Spleen (tissue), 11 donors: ENCODE measurements at regions not wholly inside any gene's neighbourhood (a gene's known extent, or its start where the extent isn't known, plus 50 kb on each side); places are given as distances from the start of the nearest gene placed in this dataset.

ENCODE experiments used
- DNase-seq: peaks from one replicate; pipeline ENCODE4 v3.0.0-alpha.2; 2020
- H3K27ac ChIP-seq, 8 donors: fragments of 200-600 bp; sonication (generic) in 7 of 8; 1 replicate in 4 of 8; 2 replicates in 4 of 8; pipeline versions ENCODE4 v1.5.0 to v1.8.0; 2016 to 2021; ENCODE audit warnings: inconsistent platforms in 4 of 8, mild to moderate bottlenecking in 4 of 8, moderate library complexity in 1 of 8
- H3K27me3 ChIP-seq, 7 donors: fragments of 200-600 bp; sonication (generic) in 6 of 7; replicated peaks in 1 of 7; 1 replicate in 4 of 7; 2 replicates in 3 of 7; pipeline versions ENCODE4 v1.5.0 to v1.8.0; 2016 to 2021; ENCODE audit warnings: inconsistent platforms in 3 of 7, mild to moderate bottlenecking in 1 of 7
- H3K36me3 ChIP-seq, 6 donors: fragments of 200-600 bp; sonication (generic) in 5 of 6; 1 replicate in 4 of 6; 2 replicates in 2 of 6; pipeline versions ENCODE4 v1.5.0 to v1.8.0; 2016 to 2021; ENCODE audit warnings: inconsistent platforms in 2 of 6
- H3K4me1 ChIP-seq, 6 donors: fragments of 200-600 bp; sonication (generic) in 5 of 6; 1 replicate in 3 of 6; 2 replicates in 3 of 6; pipeline versions ENCODE4 v1.5.0 to v1.8.0; 2016 to 2021; ENCODE audit warnings: inconsistent platforms in 3 of 6
- H3K4me3 ChIP-seq, 8 donors: fragments of 200-600 bp; sonication (generic) in 7 of 8; 1 replicate in 4 of 8; 2 replicates in 4 of 8; pipeline versions ENCODE4 v1.5.0 to v1.8.0; 2016 to 2021; ENCODE audit warnings: inconsistent platforms in 4 of 8, mild to moderate bottlenecking in 4 of 8, moderate library complexity in 2 of 8
- H3K9me3 ChIP-seq, 8 donors: fragments of 200-600 bp; sonication (generic) in 7 of 8; 1 replicate in 4 of 8; 2 replicates in 4 of 8; pipeline versions ENCODE4 v1.5.0 to v1.8.0; 2016 to 2021; ENCODE audit warnings: inconsistent platforms in 4 of 8
- POLR2A ChIP-seq, 3 donors: fragments of 450-650 bp; IDR thresholded peaks; one replicate each; pipeline ENCODE4 v1.5.1; 2017; ENCODE audit warnings: antibody characterized with exemption in 3 of 3, mild to moderate bottlenecking in 1 of 3
- POLR2AphosphoS5 ChIP-seq, 3 donors: sonication (generic); formaldehyde crosslinking; IDR thresholded peaks; one replicate each; pipeline ENCODE4 v1.5.1; 2017; ENCODE audit warnings: antibody characterized with exemption in 3 of 3
- WGBS, 5 donors: extraction: QIAGEN DNeasy Blood & Tissue Kit in 3 of 5; methylation state at CpG; one replicate each; pipeline versions ENCODE4 v1.1.5 to v1.1.7; 2013 to 2018; 5-methylcytosine and 5-hydroxymethylcytosine counted together
- intact Hi-C: fragments of 100-400 bp; cut with DNase I; formaldehyde crosslinking; loops from one replicate; pipeline ENCODE4 v1.15.0; 2023; ENCODE audit warnings: low total_unique reads
- TF ChIP-seq, protein P1 (sequence below), 11 experiments: fragments of 200-600 bp in 7 of 11; fragments of 450-650 bp in 4 of 11; sonication (generic) in 4 of 11; IDR thresholded peaks in 8 of 11; conservative IDR thresholded peaks in 3 of 11; 1 replicate in 7 of 11; 2 replicates in 4 of 11; pipeline versions ENCODE4 v1.4.0 to v1.8.0; 2016 to 2021; ENCODE audit warnings: antibody characterized with exemption in 11 of 11, inconsistent platforms in 4 of 11, mild to moderate bottlenecking in 1 of 11
- donor health status: healthy with polysubstance abuse.
- donor health status: DM: no; HTN: no; CAD: no; lungs with moderate emphysema.
- donor health status: DM: no; HTN: no; CAD: no.
- donor health status: Bipolar disorder and iron deficiency.
- donor health status: healthy.
- donor health status: DM: no; HTN: no; CAD: no.
- donor health status: DM: yes; HTN: yes; CAD: no.

DNA sequence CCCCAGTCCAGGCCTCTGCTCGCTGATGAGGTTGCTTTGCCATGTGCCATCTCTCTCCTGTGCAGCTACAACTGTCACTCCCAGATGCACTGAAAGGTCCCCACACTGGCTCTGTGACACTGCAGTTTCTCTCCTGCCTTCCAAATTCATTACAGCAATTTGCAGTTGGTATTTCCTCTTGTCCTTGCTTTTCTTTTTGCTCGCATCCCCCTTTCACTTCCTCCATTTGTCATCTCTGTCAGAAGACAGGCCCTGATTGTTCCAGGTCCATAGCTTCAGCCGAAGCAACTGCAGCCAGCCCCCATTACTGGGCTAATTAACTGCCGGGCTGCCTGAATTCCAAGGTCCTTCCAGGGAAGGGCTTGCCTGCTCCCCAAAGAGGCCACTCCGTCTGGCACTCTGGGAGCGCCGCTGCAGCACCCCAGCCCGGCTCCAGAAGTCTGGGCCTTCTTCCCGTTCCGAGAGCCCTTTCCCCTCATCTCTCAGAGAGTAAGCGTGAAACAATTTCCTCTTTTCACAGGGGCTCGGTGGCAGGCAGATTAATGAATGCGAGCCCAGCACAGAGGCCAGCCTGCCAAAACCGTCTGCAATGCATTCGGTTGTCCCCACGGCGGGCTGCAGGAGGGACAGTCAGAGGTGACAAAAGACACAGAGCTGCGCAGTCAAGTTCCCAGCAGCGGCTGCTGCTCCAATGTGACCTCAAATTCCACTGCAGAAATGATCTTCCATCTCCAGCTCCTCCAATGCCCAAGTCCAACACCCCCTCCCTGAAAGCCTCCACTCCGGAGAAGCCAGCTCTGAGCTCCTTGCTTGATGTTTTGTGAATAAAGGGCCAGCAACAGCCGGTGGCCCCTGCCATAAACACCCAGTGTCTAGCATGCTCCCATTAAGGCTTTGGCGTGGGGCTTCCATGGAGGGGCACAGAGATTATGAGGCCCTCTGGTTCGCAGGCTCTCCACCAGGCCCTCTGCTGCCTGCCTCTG lies 279.4 kb upstream of the HABP2 start:
- no peaks in the 10 kb centered on the region for H3K27me3 ChIP-seq
- H3K4me1 ChIP-seq: peaks cover 13 to 23% (median 20%) of the 10 kb centered on the region in 6 donors
- peak overlapping the region; percentile 3 to 78 (median 68) for H3K27ac ChIP-seq
- H3K9me3 ChIP-seq: peaks cover 0 to 22% (median 18%) of the 10 kb centered on the region in 8 donors
- TF ChIP-seq POLR2AphosphoS5 (IDR thresholded peaks at IDR 0.05) (peak in 2 of 3 donors; percentile 37 to 51), POLR2A (IDR thresholded peaks at IDR 0.05) (no peak)
- TF ChIP-seq, protein P1, sequence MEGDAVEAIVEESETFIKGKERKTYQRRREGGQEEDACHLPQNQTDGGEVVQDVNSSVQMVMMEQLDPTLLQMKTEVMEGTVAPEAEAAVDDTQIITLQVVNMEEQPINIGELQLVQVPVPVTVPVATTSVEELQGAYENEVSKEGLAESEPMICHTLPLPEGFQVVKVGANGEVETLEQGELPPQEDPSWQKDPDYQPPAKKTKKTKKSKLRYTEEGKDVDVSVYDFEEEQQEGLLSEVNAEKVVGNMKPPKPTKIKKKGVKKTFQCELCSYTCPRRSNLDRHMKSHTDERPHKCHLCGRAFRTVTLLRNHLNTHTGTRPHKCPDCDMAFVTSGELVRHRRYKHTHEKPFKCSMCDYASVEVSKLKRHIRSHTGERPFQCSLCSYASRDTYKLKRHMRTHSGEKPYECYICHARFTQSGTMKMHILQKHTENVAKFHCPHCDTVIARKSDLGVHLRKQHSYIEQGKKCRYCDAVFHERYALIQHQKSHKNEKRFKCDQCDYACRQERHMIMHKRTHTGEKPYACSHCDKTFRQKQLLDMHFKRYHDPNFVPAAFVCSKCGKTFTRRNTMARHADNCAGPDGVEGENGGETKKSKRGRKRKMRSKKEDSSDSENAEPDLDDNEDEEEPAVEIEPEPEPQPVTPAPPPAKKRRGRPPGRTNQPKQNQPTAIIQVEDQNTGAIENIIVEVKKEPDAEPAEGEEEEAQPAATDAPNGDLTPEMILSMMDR (IDR thresholded peaks at IDR 0.05 in 8 of 11, conservative IDR thresholded peaks at IDR 0.05 in 3 of 11): no peak
- peak; percentile 80 for DNase-seq
- intact Hi-C loops: no loop called here
- WGBS, 5 donors: 20 to 28% (median 24%) methylated on average over 23 of the region's 23 CpGs
- H3K36me3 ChIP-seq: no peaks in the 10 kb centered on the region
- H3K4me3 ChIP-seq: peak overlapping the region in 1 of 8 donors; percentile 30

DNA sequence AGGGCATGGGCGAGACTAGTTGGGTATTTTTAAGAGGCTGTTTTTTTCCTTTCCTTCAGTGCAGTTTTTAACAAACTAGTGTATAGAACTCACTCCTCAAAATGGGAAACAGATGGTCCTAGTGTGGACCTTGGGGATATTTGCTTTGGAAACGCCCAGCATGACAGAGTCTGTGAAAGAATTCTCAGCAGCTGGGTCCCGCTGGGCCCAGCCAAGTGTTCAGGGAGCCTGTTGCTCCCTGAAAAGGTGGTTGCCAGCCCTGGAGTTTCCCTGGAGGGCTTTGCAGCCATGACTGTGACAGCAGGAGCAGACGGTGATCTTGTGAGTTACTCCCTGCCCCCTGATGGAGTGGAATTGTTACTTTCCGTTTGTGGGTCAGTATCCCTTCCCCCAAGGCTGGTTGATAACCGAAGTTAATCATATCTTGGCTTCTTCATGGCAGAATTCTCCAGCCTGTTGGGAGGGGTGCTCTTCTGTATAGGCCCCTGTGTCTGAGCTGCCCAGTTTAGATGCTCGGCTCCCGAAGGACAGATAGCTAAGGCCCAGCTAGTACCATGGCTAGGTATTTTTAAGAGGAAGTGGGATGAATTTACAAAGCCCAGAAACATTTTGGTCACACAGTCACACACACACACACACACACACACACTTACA lies 278.6 kb upstream of the HABP2 start:
- H3K4me3 ChIP-seq: no peak overlapping the region
- H3K4me1 ChIP-seq: peaks cover 13 to 23% (median 21%) of the 10 kb centered on the region in 6 donors
- WGBS, 5 donors: 51 to 76% (median 74%) methylated on average over 7 to 8 of the region's 8 CpGs
- no peaks in the 10 kb centered on the region for H3K36me3 ChIP-seq
- intact Hi-C loops: no loop called here
- DNase-seq: no peak
- peak overlapping the region in 6 of 8 donors; percentile 3 to 78 (median 68) for H3K27ac ChIP-seq
- peaks cover 0 to 22% (median 18%) of the 10 kb centered on the region in 8 donors for H3K9me3 ChIP-seq
- no peak for TF ChIP-seq POLR2AphosphoS5 (IDR thresholded peaks at IDR 0.05)
- H3K27me3 ChIP-seq: no peaks in the 10 kb centered on the region

DNA sequence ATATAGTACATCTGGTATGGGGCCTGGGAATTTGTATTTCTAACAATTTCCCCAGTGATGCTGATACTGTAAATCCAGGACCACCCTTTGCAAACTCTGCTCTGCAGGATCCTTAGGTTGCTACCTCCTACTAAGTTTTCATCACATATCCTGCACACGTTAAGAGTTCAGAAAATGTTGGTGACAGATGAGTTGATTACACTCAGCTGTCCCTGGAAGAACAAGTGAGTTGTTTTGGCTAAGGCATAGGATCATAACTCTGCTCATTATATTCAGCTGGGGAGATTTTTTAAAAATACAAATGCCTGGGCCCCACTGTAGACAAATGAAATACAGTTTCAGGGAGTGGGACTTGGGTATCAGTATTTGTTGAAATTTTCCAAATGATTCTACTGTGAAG lies 274.6 kb upstream of the HABP2 start:
- Histone ChIP-seq H3K4me3 (no peak overlapping the region), H3K27me3 (no peaks in the 10 kb centered on the region), H3K4me1 (peaks cover 7 to 13% (median 12%) of the 10 kb centered on the region in 6 donors), H3K9me3 (peaks cover 0 to 22% (median 18%) of the 10 kb centered on the region in 8 donors), H3K36me3 (no peaks in the 10 kb centered on the region), H3K27ac (no peak overlapping the region)
- TF ChIP-seq POLR2AphosphoS5 (IDR thresholded peaks at IDR 0.05) (no peak), POLR2A (IDR thresholded peaks at IDR 0.05) (no peak)
- TF ChIP-seq, protein P1 (IDR thresholded peaks at IDR 0.05 in 8 of 11, conservative IDR thresholded peaks at IDR 0.05 in 3 of 11): no peak
- intact Hi-C loops: no loop called here
- WGBS, 5 donors: 47 to 80% (median 65%) methylated on average over 1 of the region's 1 CpG
- no peak for DNase-seq

DNA sequence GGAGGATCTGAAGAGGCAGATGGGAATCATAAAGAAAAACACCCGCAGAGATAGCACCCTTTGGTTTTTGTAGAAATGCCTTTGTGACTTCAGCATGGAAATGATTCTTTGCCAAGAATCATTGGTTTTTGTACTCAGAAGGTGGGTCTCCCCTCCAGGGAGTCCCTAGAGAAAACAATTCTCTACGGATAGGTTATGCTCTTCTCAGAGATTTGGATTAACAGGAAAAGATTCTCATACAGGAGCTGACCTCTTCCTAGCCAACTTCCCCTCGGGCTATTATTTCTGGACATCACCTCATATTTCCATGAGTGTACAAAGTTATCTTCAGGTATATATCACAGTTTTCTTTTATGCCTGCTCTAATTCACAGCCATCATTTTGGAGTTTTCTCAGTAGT lies 274.2 kb upstream of the HABP2 start:
- intact Hi-C loops: no loop called here

More for the DNA sequence above, 274.2 kb upstream of the HABP2 start:
- H3K27me3 ChIP-seq: no peaks in the 10 kb centered on the region
- no peak overlapping the region for H3K4me3 ChIP-seq
- H3K4me1 ChIP-seq: peaks cover 3 to 9% (median 8%) of the 10 kb centered on the region in 6 donors
- TF ChIP-seq, protein P1 (IDR thresholded peaks at IDR 0.05 in 8 of 11, conservative IDR thresholded peaks at IDR 0.05 in 3 of 11): no peak
- no peak for TF ChIP-seq POLR2A (IDR thresholded peaks at IDR 0.05)
- TF ChIP-seq POLR2AphosphoS5 (IDR thresholded peaks at IDR 0.05): no peak
- peaks cover 0 to 22% (median 18%) of the 10 kb centered on the region in 8 donors for H3K9me3 ChIP-seq
- 54 to 64% (median 59%) methylated on average over 3 of the region's 3 CpGs for WGBS, 5 donors
- DNase-seq: no peak
- no peak overlapping the region for H3K27ac ChIP-seq
- no peaks in the 10 kb centered on the region for H3K36me3 ChIP-seq
